WERI-Rb-1 (cell line): ENCODE measurements at regions not wholly inside any gene's neighbourhood (a gene's known extent, or its start where the extent isn't known, plus 50 kb on each side); places are given as distances from the start of the nearest gene placed in this dataset.
A peak's percentile ranks its signal among the peaks of the same experiment; 100 is the strongest.

Experiments used
- DNase-seq: peaks from one replicate; pipeline ENCODE4 v3.0.0-alpha.2; 2020
- H3K27ac ChIP-seq: fragments of 250-450 bp; sonication (Bioruptor Pico); 2 replicates; pipeline ENCODE4 v1.5.1; 2020; ENCODE audit warnings: mild to moderate bottlenecking, moderate library complexity
- H3K27me3 ChIP-seq: fragments of 250-450 bp; sonication (Bioruptor Pico); 2 replicates; pipeline ENCODE4 v1.5.1; 2021; ENCODE audit warnings: mild to moderate bottlenecking, low read depth, moderate library complexity; ENCODE audit not compliant: insufficient read depth, severe bottlenecking
- H3K36me3 ChIP-seq: fragments of 250-450 bp; sonication (Bioruptor Pico); 2 replicates; pipeline ENCODE4 v1.5.1; 2020; ENCODE audit warnings: mild to moderate bottlenecking, moderate library complexity
- H3K4me3 ChIP-seq: 2 replicates; pipeline ENCODE4 v1.5.1; 2011; ENCODE audit warnings: low read depth, mild to moderate bottlenecking, control low read depth, low read length
- H3K9me3 ChIP-seq: fragments of 250-450 bp; sonication (Bioruptor Pico); 2 replicates; pipeline ENCODE4 v1.5.1; 2021; ENCODE audit warnings: mild to moderate bottlenecking, moderate library complexity; ENCODE audit not compliant: severe bottlenecking
- TF ChIP-seq, protein P1 (sequence below): IDR thresholded peaks from 2 replicates; pipeline ENCODE4 v1.5.1; 2011; ENCODE audit warnings: low read depth, mild to moderate bottlenecking, control low read depth, inconsistent platforms, low read length

DNA sequence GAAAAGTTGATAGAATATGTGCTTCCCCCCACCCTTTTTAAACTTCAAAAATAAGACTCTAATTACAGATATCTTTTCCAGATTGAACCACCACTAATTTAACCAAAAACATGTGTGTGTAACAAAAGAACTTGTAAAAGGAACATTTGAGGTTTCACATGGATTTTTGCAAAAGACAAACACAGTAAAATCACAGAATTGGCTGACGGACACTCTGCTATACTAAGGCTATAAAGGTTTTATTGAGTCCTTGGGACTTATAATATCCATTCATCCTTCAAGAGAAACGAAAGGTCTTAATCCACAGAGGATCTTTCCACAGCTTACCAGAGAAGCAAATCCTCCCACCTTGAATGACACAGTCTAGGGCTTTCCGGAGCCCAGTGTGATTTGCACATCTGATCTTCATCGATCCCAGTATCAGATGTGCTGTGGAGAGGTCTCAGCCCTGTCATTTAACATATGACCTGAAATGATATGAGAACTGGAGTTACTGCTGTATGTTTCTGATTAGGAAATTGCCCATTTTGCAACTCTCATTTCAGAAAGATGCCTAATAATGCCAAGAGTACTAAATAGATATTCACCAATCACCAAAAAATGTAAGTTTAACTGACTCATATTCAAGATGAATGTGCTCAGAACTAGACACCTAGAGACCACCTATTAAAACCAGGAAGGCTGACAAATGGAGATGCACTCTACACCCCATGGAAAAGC, 256.5 kb upstream of the FBXL7 start:
- TF ChIP-seq, protein P1, sequence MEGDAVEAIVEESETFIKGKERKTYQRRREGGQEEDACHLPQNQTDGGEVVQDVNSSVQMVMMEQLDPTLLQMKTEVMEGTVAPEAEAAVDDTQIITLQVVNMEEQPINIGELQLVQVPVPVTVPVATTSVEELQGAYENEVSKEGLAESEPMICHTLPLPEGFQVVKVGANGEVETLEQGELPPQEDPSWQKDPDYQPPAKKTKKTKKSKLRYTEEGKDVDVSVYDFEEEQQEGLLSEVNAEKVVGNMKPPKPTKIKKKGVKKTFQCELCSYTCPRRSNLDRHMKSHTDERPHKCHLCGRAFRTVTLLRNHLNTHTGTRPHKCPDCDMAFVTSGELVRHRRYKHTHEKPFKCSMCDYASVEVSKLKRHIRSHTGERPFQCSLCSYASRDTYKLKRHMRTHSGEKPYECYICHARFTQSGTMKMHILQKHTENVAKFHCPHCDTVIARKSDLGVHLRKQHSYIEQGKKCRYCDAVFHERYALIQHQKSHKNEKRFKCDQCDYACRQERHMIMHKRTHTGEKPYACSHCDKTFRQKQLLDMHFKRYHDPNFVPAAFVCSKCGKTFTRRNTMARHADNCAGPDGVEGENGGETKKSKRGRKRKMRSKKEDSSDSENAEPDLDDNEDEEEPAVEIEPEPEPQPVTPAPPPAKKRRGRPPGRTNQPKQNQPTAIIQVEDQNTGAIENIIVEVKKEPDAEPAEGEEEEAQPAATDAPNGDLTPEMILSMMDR, result no peak
- H3K27me3 ChIP-seq, result no peaks in the 10 kb centered on the region
- H3K27ac ChIP-seq, result no peak overlapping the region
- no peak overlapping the region for H3K4me3 ChIP-seq
- no peaks in the 10 kb centered on the region for H3K36me3 ChIP-seq
- H3K9me3 ChIP-seq, result peaks cover 19% of the 10 kb centered on the region
- DNase-seq, result peak; percentile 79

- H3K27ac ChIP-seq, result no peak overlapping the region
- no peaks in the 10 kb centered on the region for H3K36me3 ChIP-seq
- H3K4me3 ChIP-seq, result no peak overlapping the region
- DNase-seq, result no peak
- H3K27me3 ChIP-seq, result no peaks in the 10 kb centered on the region
- TF ChIP-seq, protein P1, result no peak
- peaks cover 19% of the 10 kb centered on the region for H3K9me3 ChIP-seq
Measured at GRCh38 chr5:15241216-15241821, 258.7 kb upstream of the FBXL7 start.

DNA sequence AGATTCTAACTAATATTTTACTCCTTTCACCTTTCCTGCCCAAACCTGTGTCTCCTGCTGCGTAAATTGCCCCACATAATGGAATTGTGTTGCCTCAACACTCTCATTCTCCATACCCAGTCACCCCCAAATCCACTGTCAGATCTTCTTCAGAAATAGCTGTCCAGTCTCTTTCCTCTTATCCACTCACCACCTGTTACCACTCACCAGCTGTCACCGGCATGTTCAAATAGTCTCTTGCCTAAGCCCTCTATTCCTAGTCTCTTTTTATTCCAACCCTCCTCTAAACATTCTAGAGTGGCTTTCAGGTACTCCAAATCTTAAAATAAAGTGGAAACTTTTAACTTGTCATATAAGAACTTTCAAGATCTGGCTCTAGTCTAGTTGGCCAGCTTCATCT, 262.0 kb upstream of the FBXL7 start:
- H3K9me3 ChIP-seq, result peaks cover 17% of the 10 kb centered on the region
- no peak overlapping the region for H3K27ac ChIP-seq
- no peaks in the 10 kb centered on the region for H3K27me3 ChIP-seq
- H3K36me3 ChIP-seq, result no peaks in the 10 kb centered on the region
- DNase-seq, result peak; percentile 60
- TF ChIP-seq, protein P1, result no peak
- H3K4me3 ChIP-seq, result no peak overlapping the region

DNA sequence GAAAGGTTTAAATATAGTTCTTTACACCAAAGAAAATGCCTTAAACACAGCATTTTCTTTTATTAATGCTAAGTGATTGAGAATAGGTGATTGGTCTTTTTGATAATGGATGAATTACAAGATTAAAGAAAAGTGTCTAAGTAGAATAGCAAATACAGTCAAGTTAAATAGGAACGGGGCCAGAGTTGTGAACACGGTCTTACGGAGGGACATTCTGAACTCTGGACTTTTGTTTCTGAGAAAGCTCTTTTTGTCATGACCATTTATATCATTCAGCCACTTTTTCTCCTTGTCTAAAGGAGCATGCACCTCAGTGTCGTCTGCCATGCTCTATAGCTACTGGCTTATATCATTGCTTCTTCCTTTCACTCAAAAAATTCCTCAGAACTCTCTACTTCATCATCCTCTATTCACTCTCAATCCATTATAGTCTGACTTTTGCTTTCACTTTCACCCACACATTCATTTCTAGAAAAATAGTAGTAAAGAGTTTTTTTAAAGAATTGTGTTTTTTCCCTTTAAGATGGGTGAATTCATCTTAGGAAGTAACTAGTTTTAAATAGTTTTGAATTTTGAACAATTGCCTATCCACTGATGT, 263.0 kb upstream of the FBXL7 start:
- H3K4me3 ChIP-seq, result no peak overlapping the region
- H3K36me3 ChIP-seq, result no peaks in the 10 kb centered on the region
- H3K9me3 ChIP-seq, result peaks cover 17% of the 10 kb centered on the region
- DNase-seq, result no peak
- no peak overlapping the region for H3K27ac ChIP-seq
- no peaks in the 10 kb centered on the region for H3K27me3 ChIP-seq
- TF ChIP-seq, protein P1, result no peak

GRCh38 chr5:15234911-15235310, 265.1 kb upstream of the FBXL7 start:
- Histone ChIP-seq H3K9me3 (peaks cover 7% of the 10 kb centered on the region), H3K27me3 (no peaks in the 10 kb centered on the region), H3K27ac (no peak overlapping the region), H3K4me3 (no peak overlapping the region), H3K36me3 (no peaks in the 10 kb centered on the region)
- no peak for DNase-seq
- TF ChIP-seq, protein P1, result no peak
